Body of pancreas (tissue), 4 donors: ENCODE measurements at regions not wholly inside any gene's neighbourhood (a gene's known extent, or its start where the extent isn't known, plus 50 kb on each side); places are given as distances from the start of the nearest gene placed in this dataset.
"Not testable (repeated sequence)": the region's sequence is repeated elsewhere in the genome, so short reads cannot be mapped to it uniquely, and the experiment has no call there.

Source experiments
- ATAC-seq: fragments of 150-250 bp; one replicate; pipeline ENCODE4 v1.9.1; 2016
- DNase-seq, 4 donors: peaks; one replicate each; pipeline ENCODE4 v3.0.0-alpha.2; 2019
- H3K27ac ChIP-seq, 4 donors: fragments of 200-600 bp; sonication (generic); 1 replicate in 3 of 4; 2 replicates in 1 of 4; pipeline versions ENCODE4 v1.5.1 to v1.6.1; 2016 to 2019; ENCODE audit warnings: mild to moderate bottlenecking in 1 of 4, mixed read lengths in 1 of 4, moderate library complexity in 1 of 4
- H3K27me3 ChIP-seq, 2 donors: fragments of 200-600 bp; sonication (generic); one replicate each; pipeline ENCODE4 v1.6.0; 2016; ENCODE audit warnings: mild to moderate bottlenecking in 1 of 2
- H3K36me3 ChIP-seq, 2 donors: fragments of 200-600 bp; sonication (generic); replicated peaks in 1 of 2; 2 replicates each; pipeline ENCODE4 v1.5.1; 2016; ENCODE audit warnings: low read depth in 2 of 2; ENCODE audit not compliant: insufficient read depth in 1 of 2
- H3K4me1 ChIP-seq: fragments of 200-600 bp; sonication (generic); one replicate; pipeline ENCODE4 v1.6.0; 2016
- H3K4me3 ChIP-seq, 2 donors: fragments of 200-600 bp; sonication (generic); 1 replicate in 1 of 2; 2 replicates in 1 of 2; pipeline ENCODE4 v1.5.1; 2016 to 2019
- H3K9me3 ChIP-seq, 3 donors: fragments of 200-600 bp; sonication (generic); 1 replicate in 2 of 3; 2 replicates in 1 of 3; pipeline ENCODE4 v1.5.1; 2016
- POLR2A ChIP-seq, 3 donors: fragments of 450-650 bp; IDR thresholded peaks; one replicate each; pipeline ENCODE4 v1.6.1; 2016; ENCODE audit warnings: antibody characterized with exemption in 3 of 3, mild to moderate bottlenecking in 2 of 3
- WGBS, 2 donors: methylation state at CpG; one replicate each; pipeline ENCODE4 v1.1.5; 2017; 5-methylcytosine and 5-hydroxymethylcytosine counted together
- intact Hi-C: fragments of 100-400 bp; cut with DNase I; formaldehyde crosslinking; loops from one replicate; pipeline ENCODE4 v1.15.1; 2023
- TF ChIP-seq, protein P1 (sequence below), 7 experiments: fragments of 450-650 bp in 4 of 7; fragments of 200-600 bp in 3 of 7; sonication (generic) in 3 of 7; IDR thresholded peaks; one replicate each; pipeline ENCODE4 v1.5.1; 2016 to 2019; ENCODE audit warnings: antibody characterized with exemption in 7 of 7

DNA sequence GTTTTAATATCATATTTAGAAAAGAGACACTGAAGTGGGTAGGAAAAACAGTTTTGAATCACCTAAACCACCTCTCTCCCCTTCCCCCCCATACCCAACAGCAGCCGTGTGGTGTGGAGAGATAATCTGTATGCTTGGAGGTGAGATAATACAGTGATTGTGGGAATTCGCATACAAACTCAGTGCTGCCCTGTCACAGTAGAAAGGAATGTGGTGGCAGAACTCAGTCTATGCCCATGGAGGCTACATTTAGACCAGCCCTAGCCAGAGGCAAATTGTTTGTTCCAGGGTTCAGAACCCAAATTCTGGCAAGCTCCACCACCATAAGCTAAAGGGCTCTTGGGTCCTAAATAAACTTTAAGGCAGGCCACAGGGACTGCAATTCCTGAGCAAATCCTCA lies 827.0 kb downstream of the C12orf50 start:
- no peak overlapping the region for H3K4me3 ChIP-seq
- H3K36me3 ChIP-seq, result no peaks in the 10 kb centered on the region
- WGBS, 2 donors, result 55 to 60% methylated on average over 2 of the region's 2 CpGs
- H3K4me1 ChIP-seq, result no peaks in the 10 kb centered on the region
- no peak for TF ChIP-seq POLR2A (IDR thresholded peaks at IDR 0.05)
- TF ChIP-seq, protein P1, sequence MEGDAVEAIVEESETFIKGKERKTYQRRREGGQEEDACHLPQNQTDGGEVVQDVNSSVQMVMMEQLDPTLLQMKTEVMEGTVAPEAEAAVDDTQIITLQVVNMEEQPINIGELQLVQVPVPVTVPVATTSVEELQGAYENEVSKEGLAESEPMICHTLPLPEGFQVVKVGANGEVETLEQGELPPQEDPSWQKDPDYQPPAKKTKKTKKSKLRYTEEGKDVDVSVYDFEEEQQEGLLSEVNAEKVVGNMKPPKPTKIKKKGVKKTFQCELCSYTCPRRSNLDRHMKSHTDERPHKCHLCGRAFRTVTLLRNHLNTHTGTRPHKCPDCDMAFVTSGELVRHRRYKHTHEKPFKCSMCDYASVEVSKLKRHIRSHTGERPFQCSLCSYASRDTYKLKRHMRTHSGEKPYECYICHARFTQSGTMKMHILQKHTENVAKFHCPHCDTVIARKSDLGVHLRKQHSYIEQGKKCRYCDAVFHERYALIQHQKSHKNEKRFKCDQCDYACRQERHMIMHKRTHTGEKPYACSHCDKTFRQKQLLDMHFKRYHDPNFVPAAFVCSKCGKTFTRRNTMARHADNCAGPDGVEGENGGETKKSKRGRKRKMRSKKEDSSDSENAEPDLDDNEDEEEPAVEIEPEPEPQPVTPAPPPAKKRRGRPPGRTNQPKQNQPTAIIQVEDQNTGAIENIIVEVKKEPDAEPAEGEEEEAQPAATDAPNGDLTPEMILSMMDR (IDR thresholded peaks at IDR 0.05), result no peak
- no peak for ATAC-seq
- H3K9me3 ChIP-seq, result no peaks in the 10 kb centered on the region
- no peak overlapping the region for H3K27ac ChIP-seq
- intact Hi-C loops, result no loop called here
- H3K27me3 ChIP-seq, result no peaks in the 10 kb centered on the region
- DNase-seq, result no peak

DNA sequence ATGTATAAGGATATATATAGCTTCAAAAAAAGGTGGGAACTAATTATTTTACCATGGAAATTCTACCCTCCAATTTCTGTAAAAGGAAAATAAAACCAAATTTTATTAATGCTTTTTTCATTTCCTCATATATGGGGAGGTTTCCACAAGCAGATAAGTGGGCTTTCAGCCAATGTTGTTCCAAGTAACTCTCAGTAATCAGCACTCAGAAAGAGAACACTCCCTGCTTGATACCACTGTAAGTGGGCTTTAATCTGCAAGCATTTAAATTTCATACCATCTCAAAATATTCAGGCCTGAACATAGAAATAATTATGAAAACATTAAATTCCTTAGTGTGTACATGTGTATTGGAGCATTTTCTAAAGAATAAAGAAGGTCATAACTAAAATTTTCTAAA lies 827.6 kb downstream of the C12orf50 start:
- Histone ChIP-seq H3K4me3 (no peak overlapping the region), H3K4me1 (no peaks in the 10 kb centered on the region), H3K27me3 (no peaks in the 10 kb centered on the region), H3K9me3 (no peaks in the 10 kb centered on the region), H3K36me3 (no peaks in the 10 kb centered on the region), H3K27ac (no peak overlapping the region)
- TF ChIP-seq, protein P1 (IDR thresholded peaks at IDR 0.05), result no peak
- TF ChIP-seq POLR2A (IDR thresholded peaks at IDR 0.05), result no peak
- no peak for DNase-seq
- intact Hi-C loops, result no loop called here
- no peak for ATAC-seq

DNA sequence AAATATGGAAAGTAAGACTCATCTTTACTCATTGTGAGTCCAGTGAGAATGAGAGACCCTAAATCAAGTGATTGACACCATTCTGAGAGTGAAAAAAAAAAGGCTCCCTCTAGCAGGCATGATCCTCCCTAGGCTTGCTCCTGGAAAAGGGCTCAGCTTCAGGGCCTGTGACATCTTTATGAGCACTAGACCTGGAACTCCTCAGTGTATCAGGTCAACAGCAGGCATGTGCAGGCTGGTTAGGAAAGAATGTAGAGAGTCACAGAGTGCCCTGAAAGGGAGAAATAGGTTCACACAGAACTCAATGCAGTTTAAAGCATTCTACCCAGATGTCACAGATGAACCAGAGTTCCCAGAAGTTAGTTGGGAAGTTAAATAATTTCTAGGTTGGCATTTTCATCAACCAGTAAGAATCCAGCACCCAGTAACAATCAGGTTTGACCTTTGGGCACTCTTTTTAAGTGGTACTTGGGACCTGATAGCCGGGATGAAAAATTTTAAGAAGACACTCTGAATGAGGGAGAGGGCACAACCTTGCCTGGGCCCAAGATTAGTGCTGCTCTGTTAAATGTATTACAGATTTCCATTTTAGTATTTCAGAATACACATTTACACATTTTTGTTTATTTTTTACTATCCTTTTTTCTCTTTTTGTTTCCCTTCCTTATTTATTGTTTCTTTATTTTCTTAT lies 828.8 kb downstream of the C12orf50 start:
- DNase-seq (no peak), ATAC-seq (no peak)
- WGBS, 2 donors, result 76 to 83% methylated on average over 1 of the region's 1 CpG
- H3K27me3 ChIP-seq, result no peaks in the 10 kb centered on the region
- H3K4me3 ChIP-seq, result no peak overlapping the region
- no peaks in the 10 kb centered on the region for H3K4me1 ChIP-seq
- H3K36me3 ChIP-seq, result no peaks in the 10 kb centered on the region
- no peaks in the 10 kb centered on the region for H3K9me3 ChIP-seq
- H3K27ac ChIP-seq, result no peak overlapping the region
- no peak for TF ChIP-seq POLR2A (IDR thresholded peaks at IDR 0.05)
- TF ChIP-seq, protein P1 (IDR thresholded peaks at IDR 0.05), result no peak
- intact Hi-C loops, result no loop called here

DNA sequence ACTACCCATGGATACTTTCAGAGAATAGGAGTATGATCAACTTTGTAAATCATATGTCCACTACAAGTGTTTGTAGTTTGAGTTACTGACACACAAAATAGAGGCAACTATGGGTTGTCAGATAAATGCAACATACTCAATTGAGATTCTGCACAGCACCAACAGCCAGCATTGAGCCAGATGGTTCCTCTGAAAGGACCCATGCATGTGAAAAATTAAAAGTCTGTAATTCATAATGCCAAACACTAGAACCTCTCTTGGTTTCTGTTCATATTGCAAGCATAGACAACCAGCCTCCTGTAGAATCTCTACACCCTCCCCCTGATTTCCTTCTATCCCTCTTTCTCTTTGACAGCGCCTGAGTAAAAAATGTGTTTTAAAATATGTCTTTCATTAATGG lies 831.0 kb downstream of the C12orf50 start:
- Histone ChIP-seq H3K4me1 (no peaks in the 10 kb centered on the region), H3K27me3 (no peaks in the 10 kb centered on the region), H3K9me3 (no peaks in the 10 kb centered on the region), H3K27ac (no peak overlapping the region), H3K36me3 (no peaks in the 10 kb centered on the region), H3K4me3 (no peak overlapping the region)
- DNase-seq (no peak), ATAC-seq (no peak)
- WGBS, 2 donors, result 88 to 94% methylated on average over 1 of the region's 1 CpG
- intact Hi-C loops, result no loop called here
- TF ChIP-seq, protein P1 (IDR thresholded peaks at IDR 0.05), result no peak
- TF ChIP-seq POLR2A (IDR thresholded peaks at IDR 0.05), result no peak

DNA sequence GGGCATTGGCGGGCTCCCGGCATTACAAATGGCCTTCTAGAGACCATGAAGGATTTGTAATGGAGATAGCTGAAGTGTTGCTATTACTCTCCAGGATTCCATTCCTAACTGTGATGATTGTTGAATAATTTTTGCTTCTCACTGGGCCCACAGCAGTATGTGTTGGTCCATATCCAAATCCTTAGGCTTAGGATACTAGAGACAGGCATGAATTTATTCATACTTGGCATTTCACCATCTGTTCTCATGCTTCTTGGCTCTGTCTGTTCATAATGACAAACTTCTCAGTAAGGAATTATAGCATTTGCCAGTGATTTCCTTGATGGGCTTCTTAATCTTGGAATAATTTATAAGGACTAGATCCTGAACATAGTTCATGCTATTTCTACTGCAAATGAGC lies 832.9 kb downstream of the C12orf50 start:
- 84 to 94% methylated on average over 2 of the region's 2 CpGs for WGBS, 2 donors
- intact Hi-C loops, result no loop called here
- H3K9me3 ChIP-seq, result no peaks in the 10 kb centered on the region
- no peak for TF ChIP-seq POLR2A (IDR thresholded peaks at IDR 0.05)
- TF ChIP-seq, protein P1 (IDR thresholded peaks at IDR 0.05), result no peak
- H3K4me3 ChIP-seq, result no peak overlapping the region
- H3K27me3 ChIP-seq, result no peaks in the 10 kb centered on the region
- no peak for DNase-seq
- no peaks in the 10 kb centered on the region for H3K36me3 ChIP-seq
- no peaks in the 10 kb centered on the region for H3K4me1 ChIP-seq
- no peak for ATAC-seq
- no peak overlapping the region for H3K27ac ChIP-seq

DNA sequence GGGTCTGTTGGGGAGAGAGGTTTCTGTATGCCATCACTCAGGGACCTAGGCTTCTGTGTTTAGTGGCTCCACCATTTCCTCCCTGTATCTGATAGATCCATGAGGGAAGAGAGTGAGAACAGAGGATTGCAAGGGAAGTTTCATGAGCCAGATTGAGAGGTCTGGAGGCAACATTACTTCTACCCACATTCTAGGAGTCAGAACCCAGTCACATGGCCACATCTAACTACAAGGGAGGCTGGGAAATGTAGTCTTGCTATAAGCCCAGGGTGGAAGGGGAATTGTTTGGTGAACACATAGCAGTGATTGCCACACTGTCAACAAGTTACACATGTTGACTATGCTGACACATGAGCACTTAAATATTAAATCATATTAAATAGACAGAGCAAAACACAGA lies 834.8 kb downstream of the C12orf50 start:
- H3K27ac ChIP-seq, intact Hi-C loops: not testable (repeated sequence)

More for the DNA sequence above, 834.8 kb downstream of the C12orf50 start:
- not testable (repeated sequence) for DNase-seq, H3K27me3 ChIP-seq, H3K9me3 ChIP-seq, H3K4me3 ChIP-seq, ATAC-seq, H3K36me3 ChIP-seq, H3K4me1 ChIP-seq
